Esophagus squamous epithelium (tissue), 4 donors: ENCODE measurements at regions not wholly inside any gene's neighbourhood (a gene's known extent, or its start where the extent isn't known, plus 50 kb on each side); places are given as distances from the start of the nearest gene placed in this dataset.

Experiments used
- POLR2A ChIP-seq, 4 donors: fragments of 450-650 bp; IDR thresholded peaks; one replicate each; pipeline ENCODE4 v1.6.1; 2017; ENCODE audit warnings: antibody characterized with exemption in 4 of 4, mild to moderate bottlenecking in 4 of 4, moderate library complexity in 3 of 4
- TF ChIP-seq, protein P1 (sequence below), 6 experiments: fragments of 450-650 bp in 4 of 6; fragments of 200-600 bp in 2 of 6; sonication (generic) in 2 of 6; IDR thresholded peaks; one replicate each; pipeline ENCODE4 v1.5.1; 2016 to 2019; ENCODE audit warnings: antibody characterized with exemption in 6 of 6, mild to moderate bottlenecking in 4 of 6, moderate library complexity in 4 of 6

DNA sequence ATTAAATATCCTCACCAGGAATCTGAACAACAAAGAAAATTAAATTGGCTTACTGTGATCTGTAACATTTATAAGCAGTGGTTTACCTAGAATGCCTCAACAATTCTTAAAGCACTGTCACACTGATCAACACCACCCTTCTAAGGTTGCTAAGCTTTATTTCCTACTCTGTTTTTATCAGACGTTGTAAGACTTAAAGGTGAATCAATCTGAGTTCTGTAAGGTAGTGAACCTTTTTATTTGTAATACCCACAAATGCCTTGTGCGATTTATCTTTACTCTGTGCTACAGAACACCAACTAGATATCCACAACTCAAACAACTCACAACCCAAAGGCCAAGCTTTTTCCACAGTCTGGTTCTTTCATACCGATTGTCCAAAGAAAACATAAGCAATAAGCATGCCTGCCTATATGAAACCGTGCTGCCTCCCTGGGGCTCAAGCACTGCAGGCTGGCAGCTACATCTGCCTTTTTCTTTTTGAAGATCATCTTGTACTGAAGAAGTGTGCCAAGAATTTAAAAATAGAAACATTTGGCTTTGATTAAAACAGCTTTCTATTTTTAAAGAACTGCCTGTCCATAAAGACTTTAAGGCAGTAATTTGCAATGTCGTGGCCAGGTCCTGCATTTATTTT is 490.7 kb downstream of the NUP35 start:
- TF ChIP-seq, protein P1, sequence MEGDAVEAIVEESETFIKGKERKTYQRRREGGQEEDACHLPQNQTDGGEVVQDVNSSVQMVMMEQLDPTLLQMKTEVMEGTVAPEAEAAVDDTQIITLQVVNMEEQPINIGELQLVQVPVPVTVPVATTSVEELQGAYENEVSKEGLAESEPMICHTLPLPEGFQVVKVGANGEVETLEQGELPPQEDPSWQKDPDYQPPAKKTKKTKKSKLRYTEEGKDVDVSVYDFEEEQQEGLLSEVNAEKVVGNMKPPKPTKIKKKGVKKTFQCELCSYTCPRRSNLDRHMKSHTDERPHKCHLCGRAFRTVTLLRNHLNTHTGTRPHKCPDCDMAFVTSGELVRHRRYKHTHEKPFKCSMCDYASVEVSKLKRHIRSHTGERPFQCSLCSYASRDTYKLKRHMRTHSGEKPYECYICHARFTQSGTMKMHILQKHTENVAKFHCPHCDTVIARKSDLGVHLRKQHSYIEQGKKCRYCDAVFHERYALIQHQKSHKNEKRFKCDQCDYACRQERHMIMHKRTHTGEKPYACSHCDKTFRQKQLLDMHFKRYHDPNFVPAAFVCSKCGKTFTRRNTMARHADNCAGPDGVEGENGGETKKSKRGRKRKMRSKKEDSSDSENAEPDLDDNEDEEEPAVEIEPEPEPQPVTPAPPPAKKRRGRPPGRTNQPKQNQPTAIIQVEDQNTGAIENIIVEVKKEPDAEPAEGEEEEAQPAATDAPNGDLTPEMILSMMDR (IDR thresholded peaks at IDR 0.05): no peak
- TF ChIP-seq POLR2A (IDR thresholded peaks at IDR 0.05): no peak
